Brain microvascular endothelial cell (primary cell): ENCODE measurements at regions not wholly inside any gene's neighbourhood (a gene's known extent, or its start where the extent isn't known, plus 50 kb on each side); places are given as distances from the start of the nearest gene placed in this dataset.
A peak's percentile ranks its signal among the peaks of the same experiment; 100 is the strongest.

Experiments used
- DNase-seq: peaks from one replicate; pipeline ENCODE4 v3.0.0-alpha.2; 2020
- H3K27ac ChIP-seq: fragments of 250-450 bp; sonication (Bioruptor Pico); 2 replicates; pipeline ENCODE4 v1.5.1; 2020; ENCODE audit warnings: mild to moderate bottlenecking, moderate library complexity
- H3K27me3 ChIP-seq: fragments of 250-450 bp; sonication (Bioruptor Pico); replicated peaks from 2 replicates; pipeline ENCODE4 v1.5.1; 2020; ENCODE audit warnings: mild to moderate bottlenecking
- H3K36me3 ChIP-seq: fragments of 250-450 bp; sonication (Bioruptor Pico); replicated peaks from 2 replicates; pipeline ENCODE4 v1.5.1; 2020; ENCODE audit warnings: mild to moderate bottlenecking
- H3K4me3 ChIP-seq: 2 replicates; pipeline ENCODE4 v1.5.1; 2011; ENCODE audit warnings: low read depth, mild to moderate bottlenecking, control low read depth, low read length, moderate library complexity
- CTCF ChIP-seq: IDR thresholded peaks from 2 replicates; pipeline ENCODE4 v1.5.1; 2011; ENCODE audit warnings: low read depth, mild to moderate bottlenecking, moderate library complexity, low read length, control low read depth, inconsistent platforms; ENCODE audit errors: missing control alignments
- in situ Hi-C: cut with HindIII; loops from 2 replicates; pipeline ENCODE4 v1.10.0; 2017; ENCODE audit warnings: low sequenced_read_pairs, low pct_ligation_motif_present

GRCh38 chr21:38952890-38953289, 147.2 kb downstream of the ETS2 start:
- Histone ChIP-seq H3K27ac (no peak overlapping the region), H3K4me3 (no peak overlapping the region), H3K27me3 (no peaks in the 10 kb centered on the region), H3K36me3 (no peaks in the 10 kb centered on the region)
- in situ Hi-C loops = no loop called here
- no peak for DNase-seq
- no peak for TF ChIP-seq CTCF

GRCh38 chr21:38951095-38951730, 145.5 kb downstream of the ETS2 start:
- no peak overlapping the region for H3K4me3 ChIP-seq
- no peak overlapping the region for H3K27ac ChIP-seq
- H3K36me3 ChIP-seq = no peaks in the 10 kb centered on the region
- DNase-seq = no peak
- in situ Hi-C loops = no loop called here
- H3K27me3 ChIP-seq = no peaks in the 10 kb centered on the region
- no peak for TF ChIP-seq CTCF

GRCh38 chr21:38950435-38951094, 144.8 kb downstream of the ETS2 start:
- no peaks in the 10 kb centered on the region for H3K27me3 ChIP-seq
- in situ Hi-C loops = no loop called here
- no peak for TF ChIP-seq CTCF
- no peak overlapping the region for H3K4me3 ChIP-seq
- no peak overlapping the region for H3K27ac ChIP-seq
- DNase-seq = peak; percentile 50
- H3K36me3 ChIP-seq = no peaks in the 10 kb centered on the region

- in situ Hi-C loops = no loop called here
Measured at GRCh38 chr21:38949070-38949380, 143.3 kb downstream of the ETS2 start.

GRCh38 chr21:38948377-38949069, 142.8 kb downstream of the ETS2 start:
- no peak for TF ChIP-seq CTCF
- in situ Hi-C loops = no loop called here

More at GRCh38 chr21:38949070-38949380, 143.3 kb downstream of the ETS2 start:
- no peaks in the 10 kb centered on the region for H3K27me3 ChIP-seq
- H3K36me3 ChIP-seq = no peaks in the 10 kb centered on the region
- no peak overlapping the region for H3K4me3 ChIP-seq
- H3K27ac ChIP-seq = no peak overlapping the region
- no peak for DNase-seq
- TF ChIP-seq CTCF = no peak

More at GRCh38 chr21:38948377-38949069, 142.8 kb downstream of the ETS2 start:
- H3K4me3 ChIP-seq = no peak overlapping the region
- no peak for DNase-seq
- no peaks in the 10 kb centered on the region for H3K36me3 ChIP-seq
- H3K27ac ChIP-seq = no peak overlapping the region
- no peaks in the 10 kb centered on the region for H3K27me3 ChIP-seq
